ENCODE measurements at regions not wholly inside any gene's neighbourhood (a gene's known extent, or its start where the extent isn't known, plus 50 kb on each side); places are given as distances from the start of the nearest gene placed in this dataset.

- DNase-seq (ENCODE audit: low spot score) (no peak), ATAC-seq (ENCODE audit: low FRiP score) (no peak)
- TF ChIP-seq CTCF (IDR thresholded peaks at IDR 0.05), result no peak
These were observed 216.1 kb upstream of the RASA1 start for GRCh38 chr5:87051502-87052113.

- no peak for TF ChIP-seq CTCF (IDR thresholded peaks at IDR 0.05)
- ATAC-seq (ENCODE audit: low FRiP score), result no peak
- no peak for DNase-seq (ENCODE audit: low spot score)
These were observed 214.5 kb upstream of the RASA1 start for GRCh38 chr5:87053146-87053545.

GRCh38 chr5:87054821-87055220 lies 212.9 kb upstream of the RASA1 start:
- ATAC-seq (ENCODE audit: low FRiP score) (no peak), DNase-seq (ENCODE audit: low spot score) (no peak)
- no peak for TF ChIP-seq CTCF (IDR thresholded peaks at IDR 0.05)

GRCh38 chr5:87061046-87061445 lies 206.6 kb upstream of the RASA1 start:
- ATAC-seq (ENCODE audit: low FRiP score) (no peak), DNase-seq (ENCODE audit: low spot score) (no peak)
- no peak for TF ChIP-seq CTCF (IDR thresholded peaks at IDR 0.05)

GRCh38 chr5:87069311-87069710 lies 198.4 kb upstream of the RASA1 start:
- DNase-seq (ENCODE audit: low spot score) (no peak), ATAC-seq (ENCODE audit: low FRiP score) (no peak)
- no peak for TF ChIP-seq CTCF (IDR thresholded peaks at IDR 0.05)

- DNase-seq (ENCODE audit: low spot score) (no peak), ATAC-seq (ENCODE audit: low FRiP score) (no peak)
- no peak for TF ChIP-seq CTCF (IDR thresholded peaks at IDR 0.05)
These were observed 197.6 kb upstream of the RASA1 start for GRCh38 chr5:87069974-87070608.

- DNase-seq (ENCODE audit: low spot score), result no peak
- no peak for TF ChIP-seq CTCF (IDR thresholded peaks at IDR 0.05)
- no peak for ATAC-seq (ENCODE audit: low FRiP score)
These were observed 193.6 kb upstream of the RASA1 start for GRCh38 chr5:87074072-87074471.
